ENCODE measurements at regions not wholly inside any gene's neighbourhood (a gene's known extent, or its start where the extent isn't known, plus 50 kb on each side); places are given as distances from the start of the nearest gene placed in this dataset.

DNA sequence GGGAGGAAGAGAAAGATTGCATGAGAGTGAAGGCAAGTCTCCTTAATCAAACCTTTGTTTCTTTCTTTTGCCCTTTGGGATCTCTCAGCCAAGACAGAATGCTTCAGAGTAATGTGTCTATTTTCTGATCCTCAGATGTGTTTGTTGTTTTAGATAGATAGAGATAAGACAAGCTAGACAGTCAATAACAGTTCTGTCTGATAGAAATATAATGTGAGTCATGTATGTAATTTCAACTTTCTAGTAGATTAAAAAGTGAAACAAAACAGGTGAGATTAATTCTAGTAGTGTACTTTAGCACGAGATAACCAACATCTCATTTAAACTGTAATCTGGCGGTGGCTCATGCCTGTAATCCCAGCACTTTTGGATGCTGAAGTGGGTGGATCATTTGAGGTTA is 159.2 kb downstream of the GATA3 start:
- ChIA-PET CTCF (interaction anchor here (1.0 kb wide), 1 partner anchor 20 kb away, joined by 4 read pairs; no protein-coding TSS in a partner anchor), SMC1A (ENCODE audit: uncharacterized antibody, unreplicated experiment) (interaction anchor here (1.4 kb wide), 1 partner anchor 12 kb away, joined by 3 read pairs; no protein-coding TSS in a partner anchor), RAD21 (ENCODE audit: unreplicated experiment) (no interaction called here), POLR2A (no interaction called here)
- DNase-seq (ENCODE audit: low read depth, low spot score) (no peak), ATAC-seq (no peak), FAIRE-seq (no peak)
- H3K79me2 ChIP-seq (ENCODE audit: control insufficient read depth, insufficient read depth, low read length), result no peaks in the 10 kb centered on the region
- intact Hi-C loops (cut with micrococcal nuclease; ENCODE audit: unreplicated experiment) (no loop called here), in situ Hi-C loops (cut with MboI) (no loop called here)
- no peaks in the 10 kb centered on the region for H3K36me3 ChIP-seq (ENCODE audit: control insufficient read depth in 2 of 2, insufficient read depth in 2 of 2, low read length in 1 of 2)
- H3K4me2 ChIP-seq (ENCODE audit: control insufficient read depth, insufficient read depth), result no peak overlapping the region
- no TSS peak for BruUV-seq (replicated peaks)
- no peaks in the 10 kb centered on the region for H4K20me1 ChIP-seq (ENCODE audit: control insufficient read depth, insufficient read depth)
- no peak overlapping the region for H3K27ac ChIP-seq (ENCODE audit: control insufficient read depth, insufficient read depth)
- 60% methylated on average over 2 of the region's 2 CpGs for whole genome bisulfite sequencing (ENCODE audit: insufficient coverage, insufficient replicate concordance, low lambda C conversion rate, missing lambda C conversion rate)
- no peaks in the 10 kb centered on the region for H3K4me1 ChIP-seq (ENCODE audit: control insufficient read depth, insufficient read depth, low read length)
- no peak overlapping the region for H3K9ac ChIP-seq (ENCODE audit: control insufficient read depth, insufficient read depth, low read length)
- no peaks in the 10 kb centered on the region for H3K9me3 ChIP-seq (replicated peaks; ENCODE audit: control insufficient read depth, insufficient read depth, low read length)
- H3K27me3 ChIP-seq (replicated peaks in 1 of 2; ENCODE audit: control insufficient read depth in 2 of 2, insufficient read depth in 2 of 2, low read length in 1 of 2), result no peaks in the 10 kb centered on the region
- no peak overlapping the region for H3K4me3 ChIP-seq
- no peak overlapping the region for H2AFZ ChIP-seq (ENCODE audit: control insufficient read depth, low read depth, low read length)
- TF ChIP-seq, protein P1, sequence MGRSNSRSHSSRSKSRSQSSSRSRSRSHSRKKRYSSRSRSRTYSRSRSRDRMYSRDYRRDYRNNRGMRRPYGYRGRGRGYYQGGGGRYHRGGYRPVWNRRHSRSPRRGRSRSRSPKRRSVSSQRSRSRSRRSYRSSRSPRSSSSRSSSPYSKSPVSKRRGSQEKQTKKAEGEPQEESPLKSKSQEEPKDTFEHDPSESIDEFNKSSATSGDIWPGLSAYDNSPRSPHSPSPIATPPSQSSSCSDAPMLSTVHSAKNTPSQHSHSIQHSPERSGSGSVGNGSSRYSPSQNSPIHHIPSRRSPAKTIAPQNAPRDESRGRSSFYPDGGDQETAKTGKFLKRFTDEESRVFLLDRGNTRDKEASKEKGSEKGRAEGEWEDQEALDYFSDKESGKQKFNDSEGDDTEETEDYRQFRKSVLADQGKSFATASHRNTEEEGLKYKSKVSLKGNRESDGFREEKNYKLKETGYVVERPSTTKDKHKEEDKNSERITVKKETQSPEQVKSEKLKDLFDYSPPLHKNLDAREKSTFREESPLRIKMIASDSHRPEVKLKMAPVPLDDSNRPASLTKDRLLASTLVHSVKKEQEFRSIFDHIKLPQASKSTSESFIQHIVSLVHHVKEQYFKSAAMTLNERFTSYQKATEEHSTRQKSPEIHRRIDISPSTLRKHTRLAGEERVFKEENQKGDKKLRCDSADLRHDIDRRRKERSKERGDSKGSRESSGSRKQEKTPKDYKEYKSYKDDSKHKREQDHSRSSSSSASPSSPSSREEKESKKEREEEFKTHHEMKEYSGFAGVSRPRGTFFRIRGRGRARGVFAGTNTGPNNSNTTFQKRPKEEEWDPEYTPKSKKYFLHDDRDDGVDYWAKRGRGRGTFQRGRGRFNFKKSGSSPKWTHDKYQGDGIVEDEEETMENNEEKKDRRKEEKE (IDR thresholded peaks at IDR 0.05), result no peak
- TF ChIP-seq BMI1 (IDR thresholded peaks at IDR 0.05; ENCODE audit: borderline replicate concordance) (no peak), EP300 (IDR thresholded peaks at IDR 0.05; ENCODE audit: borderline replicate concordance in 1 of 2, control insufficient read depth in 1 of 2, low read depth in 2 of 2, low read length in 2 of 2) (no peak), SUPT20H (IDR thresholded peaks at IDR 0.05; ENCODE audit: borderline replicate concordance, control insufficient read depth, low read depth, low read length) (no peak), RELA (IDR thresholded peaks at IDR 0.05; ENCODE audit: borderline replicate concordance, partially characterized antibody) (no peak), PAX5 (IDR thresholded peaks at IDR 0.05; ENCODE audit: borderline replicate concordance, low read depth, low read length) (no peak), ETV6 (conservative IDR thresholded peaks at IDR 0.05 in 1 of 2, IDR thresholded peaks at IDR 0.05 in 1 of 2; ENCODE audit: borderline replicate concordance in 1 of 2, low read depth in 1 of 2) (no peak), ASH2L (IDR thresholded peaks at IDR 0.05; ENCODE audit: borderline replicate concordance, low read depth) (no peak), NFXL1 (IDR thresholded peaks at IDR 0.05; ENCODE audit: borderline replicate concordance) (no peak), TCF12 (IDR thresholded peaks at IDR 0.05; ENCODE audit: low read depth, low read length) (no peak), MTA2 (IDR thresholded peaks at IDR 0.05; ENCODE audit: low read depth) (no peak), CREB1 (IDR thresholded peaks at IDR 0.05; ENCODE audit: low read depth) (no peak), NFYA (IDR thresholded peaks at IDR 0.05; ENCODE audit: borderline replicate concordance, low read depth, low read length) (no peak)
- TF ChIP-seq, protein P2, sequence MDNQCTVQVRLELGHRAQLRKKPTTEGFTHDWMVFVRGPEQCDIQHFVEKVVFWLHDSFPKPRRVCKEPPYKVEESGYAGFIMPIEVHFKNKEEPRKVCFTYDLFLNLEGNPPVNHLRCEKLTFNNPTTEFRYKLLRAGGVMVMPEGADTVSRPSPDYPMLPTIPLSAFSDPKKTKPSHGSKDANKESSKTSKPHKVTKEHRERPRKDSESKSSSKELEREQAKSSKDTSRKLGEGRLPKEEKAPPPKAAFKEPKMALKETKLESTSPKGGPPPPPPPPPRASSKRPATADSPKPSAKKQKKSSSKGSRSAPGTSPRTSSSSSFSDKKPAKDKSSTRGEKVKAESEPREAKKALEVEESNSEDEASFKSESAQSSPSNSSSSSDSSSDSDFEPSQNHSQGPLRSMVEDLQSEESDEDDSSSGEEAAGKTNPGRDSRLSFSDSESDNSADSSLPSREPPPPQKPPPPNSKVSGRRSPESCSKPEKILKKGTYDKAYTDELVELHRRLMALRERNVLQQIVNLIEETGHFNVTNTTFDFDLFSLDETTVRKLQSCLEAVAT (IDR thresholded peaks at IDR 0.05), result no peak
- TF ChIP-seq, protein P3, sequence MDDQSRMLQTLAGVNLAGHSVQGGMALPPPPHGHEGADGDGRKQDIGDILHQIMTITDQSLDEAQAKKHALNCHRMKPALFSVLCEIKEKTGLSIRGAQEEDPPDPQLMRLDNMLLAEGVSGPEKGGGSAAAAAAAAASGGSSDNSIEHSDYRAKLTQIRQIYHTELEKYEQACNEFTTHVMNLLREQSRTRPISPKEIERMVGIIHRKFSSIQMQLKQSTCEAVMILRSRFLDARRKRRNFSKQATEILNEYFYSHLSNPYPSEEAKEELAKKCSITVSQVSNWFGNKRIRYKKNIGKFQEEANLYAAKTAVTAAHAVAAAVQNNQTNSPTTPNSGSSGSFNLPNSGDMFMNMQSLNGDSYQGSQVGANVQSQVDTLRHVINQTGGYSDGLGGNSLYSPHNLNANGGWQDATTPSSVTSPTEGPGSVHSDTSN (IDR thresholded peaks at IDR 0.05; ENCODE audit: insufficient replicate concordance, low read depth, low read length), result no peak
- TF ChIP-seq, protein P4, sequence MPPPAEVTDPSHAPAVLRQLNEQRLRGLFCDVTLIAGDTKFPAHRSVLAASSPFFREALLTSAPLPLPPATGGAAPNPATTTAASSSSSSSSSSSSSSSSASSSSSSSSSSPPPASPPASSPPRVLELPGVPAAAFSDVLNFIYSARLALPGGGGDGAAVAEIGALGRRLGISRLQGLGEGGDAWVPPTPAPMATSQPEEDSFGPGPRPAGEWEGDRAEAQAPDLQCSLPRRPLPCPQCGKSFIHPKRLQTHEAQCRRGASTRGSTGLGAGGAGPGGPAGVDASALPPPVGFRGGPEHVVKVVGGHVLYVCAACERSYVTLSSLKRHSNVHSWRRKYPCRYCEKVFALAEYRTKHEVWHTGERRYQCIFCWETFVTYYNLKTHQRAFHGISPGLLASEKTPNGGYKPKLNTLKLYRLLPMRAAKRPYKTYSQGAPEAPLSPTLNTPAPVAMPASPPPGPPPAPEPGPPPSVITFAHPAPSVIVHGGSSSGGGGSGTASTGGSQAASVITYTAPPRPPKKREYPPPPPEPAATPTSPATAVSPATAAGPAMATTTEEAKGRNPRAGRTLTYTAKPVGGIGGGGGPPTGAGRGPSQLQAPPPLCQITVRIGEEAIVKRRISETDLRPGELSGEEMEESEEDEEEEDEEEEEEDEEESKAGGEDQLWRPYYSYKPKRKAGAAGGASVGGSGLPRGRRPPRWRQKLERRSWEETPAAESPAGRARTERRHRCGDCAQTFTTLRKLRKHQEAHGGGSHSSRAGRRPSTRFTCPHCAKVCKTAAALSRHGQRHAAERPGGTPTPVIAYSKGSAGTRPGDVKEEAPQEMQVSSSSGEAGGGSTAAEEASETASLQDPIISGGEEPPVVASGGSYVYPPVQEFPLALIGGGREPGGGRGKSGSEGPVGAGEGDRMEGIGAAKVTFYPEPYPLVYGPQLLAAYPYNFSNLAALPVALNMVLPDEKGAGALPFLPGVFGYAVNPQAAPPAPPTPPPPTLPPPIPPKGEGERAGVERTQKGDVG (CRISPR knock-in tag; IDR thresholded peaks at IDR 0.05), result no peak
